ENCODE measurements at regions not wholly inside any gene's neighbourhood (a gene's known extent, or its start where the extent isn't known, plus 50 kb on each side); places are given as distances from the start of the nearest gene placed in this dataset.

DNA sequence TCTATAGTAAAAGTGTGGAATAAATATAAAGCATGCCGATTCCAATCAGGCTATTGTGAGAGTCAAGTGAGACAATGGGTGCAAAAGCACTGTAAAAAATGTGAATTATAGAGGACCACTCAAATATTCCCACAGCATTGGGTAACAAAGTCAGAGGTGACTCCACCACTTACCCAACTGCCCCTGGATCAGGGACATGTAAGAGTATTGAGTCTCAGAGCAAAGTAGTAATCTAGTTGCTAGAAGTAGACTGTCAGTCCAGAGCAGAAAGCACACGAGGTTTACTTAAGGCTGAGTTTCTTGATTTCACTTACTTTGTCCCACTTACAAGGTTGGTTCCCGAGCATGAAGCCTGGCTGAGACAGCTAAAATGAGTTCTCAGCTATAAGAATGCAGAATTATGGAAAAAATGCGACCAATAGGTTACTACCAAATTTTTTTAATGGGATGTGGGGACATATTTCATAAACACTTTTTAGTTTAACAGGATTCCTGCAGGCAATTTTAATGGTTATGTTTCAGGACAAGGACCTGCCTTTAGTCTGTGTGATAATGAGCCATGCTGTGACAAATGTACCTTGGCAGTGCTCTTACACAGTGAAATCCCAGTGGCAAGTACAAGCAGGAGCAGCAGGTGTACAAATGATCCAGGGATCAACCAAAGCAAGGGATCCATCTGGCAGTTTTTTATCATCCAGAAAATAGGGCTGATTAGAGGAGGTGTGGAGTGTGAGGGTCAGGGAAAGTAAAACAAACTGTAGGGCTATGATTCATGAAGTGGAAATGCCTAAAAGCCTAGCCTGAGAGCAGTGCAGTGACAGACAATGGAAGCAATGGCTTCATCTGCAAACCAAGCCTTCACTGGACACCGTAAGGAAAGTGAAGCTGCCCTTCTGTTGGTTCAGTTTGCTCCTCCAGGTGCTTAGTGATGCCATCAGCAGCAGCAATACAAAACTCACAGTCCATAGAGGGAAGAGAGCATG is 156.2 kb upstream of the SPAG17 start:
- no peak for DNase-seq (ENCODE audit: low spot score)

DNA sequence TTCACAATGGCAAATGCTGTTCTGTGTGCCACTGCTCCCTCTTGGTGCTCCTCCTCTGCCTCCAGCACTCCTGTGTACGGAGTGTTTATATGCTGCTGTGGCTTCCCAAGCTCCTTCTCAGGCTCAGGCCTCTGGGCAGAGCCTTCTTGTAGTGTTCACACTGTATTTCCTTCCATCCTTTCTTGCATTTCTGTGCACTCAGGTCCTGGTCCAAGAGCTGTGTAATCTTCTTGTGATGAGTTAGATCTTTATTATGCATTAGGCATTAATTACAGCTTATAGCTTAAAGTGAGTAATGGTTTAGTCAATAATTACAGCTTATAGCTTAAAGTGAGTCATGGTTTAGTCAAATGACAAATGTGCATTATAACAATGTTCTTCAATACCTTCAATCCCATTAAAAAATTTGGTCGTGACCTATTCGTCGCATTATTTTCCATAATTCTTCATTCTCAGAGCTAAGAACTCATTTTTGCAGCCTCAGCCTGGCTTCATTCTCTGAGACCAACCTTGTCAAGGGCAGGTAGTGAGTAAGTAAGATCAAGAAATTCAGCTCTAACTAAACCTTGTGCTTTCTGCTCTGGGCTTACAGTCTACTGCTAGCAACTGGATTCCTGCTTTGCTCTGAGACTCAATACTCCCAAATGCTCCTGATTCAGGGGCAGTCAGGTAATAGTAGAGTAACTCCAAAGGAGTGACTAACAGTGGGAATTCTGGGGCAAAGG is 154.5 kb upstream of the SPAG17 start:
- no peak for DNase-seq (ENCODE audit: low spot score)

DNA sequence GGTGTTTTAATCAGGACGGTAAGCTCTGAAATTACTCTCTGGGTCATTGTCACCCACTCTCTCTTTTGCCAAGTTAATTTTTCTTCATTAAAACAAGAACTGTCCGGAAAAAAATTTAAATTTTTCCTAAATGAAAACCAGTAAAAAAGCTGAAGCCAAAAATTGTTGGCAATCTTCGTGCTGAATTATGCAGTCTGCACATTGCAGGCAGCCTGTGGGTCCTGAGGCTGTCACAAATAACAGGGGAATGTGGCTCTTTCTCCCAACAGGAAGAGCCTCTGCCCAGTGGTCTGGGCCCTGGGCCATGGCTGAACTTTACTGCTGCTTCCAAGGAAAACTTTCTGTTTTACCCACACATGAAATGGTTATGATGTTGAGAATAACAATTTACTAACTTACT is 153.9 kb upstream of the SPAG17 start:
- no peak for DNase-seq (ENCODE audit: low spot score)

GRCh38 chr1:118337346-118337745 is 152.3 kb upstream of the SPAG17 start:
- DNase-seq (ENCODE audit: low spot score), result no peak

- peak; percentile 36 for DNase-seq (ENCODE audit: low spot score)
Observed at GRCh38 chr1:118335331-118335732, 150.3 kb upstream of the SPAG17 start.

DNA sequence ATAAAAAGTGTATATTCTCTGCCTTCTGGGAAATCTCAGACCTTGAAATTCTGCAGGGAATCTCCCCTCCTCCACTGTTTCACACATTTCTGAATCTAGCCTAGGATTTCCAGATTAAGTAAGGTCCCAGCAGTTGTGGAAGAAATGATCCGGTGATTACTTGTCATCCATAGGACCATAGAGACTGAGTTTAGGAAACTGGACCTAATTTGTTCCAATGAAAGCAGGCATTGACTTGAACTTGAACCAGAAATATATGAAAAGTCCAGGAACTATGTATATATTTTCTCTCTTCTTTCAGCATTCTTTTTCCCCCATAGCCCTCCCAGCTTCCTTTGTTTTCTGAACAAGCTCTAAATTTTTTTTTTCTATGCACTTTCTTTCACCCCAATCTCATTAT is 149.5 kb upstream of the SPAG17 start:
- no peak for DNase-seq (ENCODE audit: low spot score)

DNA sequence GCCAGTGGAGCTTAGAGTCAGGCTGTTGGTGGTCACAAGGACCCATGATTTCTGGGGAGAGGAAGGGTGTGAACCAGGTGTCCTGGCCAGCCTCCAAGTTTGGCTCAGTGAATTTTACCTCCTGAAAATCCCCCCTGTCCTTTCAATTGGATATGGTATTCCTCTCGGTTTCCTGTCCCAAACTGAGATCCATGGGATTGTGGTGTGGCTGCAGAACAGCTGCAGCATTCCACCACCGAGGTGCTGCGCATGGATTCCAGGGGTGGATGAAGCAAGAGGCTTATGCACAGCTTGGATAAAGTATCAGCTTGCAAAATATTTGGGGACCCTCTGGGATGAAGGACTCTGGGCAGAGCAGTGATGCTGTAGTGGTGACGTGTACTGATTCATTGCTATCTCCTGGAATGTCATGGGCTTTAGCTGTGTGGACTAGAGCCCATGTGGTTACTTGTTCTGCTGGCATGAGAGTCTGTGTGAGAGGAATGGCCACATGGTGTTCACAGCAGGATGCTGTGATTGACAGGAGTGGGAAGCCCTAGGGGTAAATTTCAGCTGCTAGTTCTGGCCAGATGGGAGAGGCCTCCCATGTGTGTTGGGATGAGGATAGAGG is 148.7 kb upstream of the SPAG17 start:
- no peak for DNase-seq (ENCODE audit: low spot score)

DNA sequence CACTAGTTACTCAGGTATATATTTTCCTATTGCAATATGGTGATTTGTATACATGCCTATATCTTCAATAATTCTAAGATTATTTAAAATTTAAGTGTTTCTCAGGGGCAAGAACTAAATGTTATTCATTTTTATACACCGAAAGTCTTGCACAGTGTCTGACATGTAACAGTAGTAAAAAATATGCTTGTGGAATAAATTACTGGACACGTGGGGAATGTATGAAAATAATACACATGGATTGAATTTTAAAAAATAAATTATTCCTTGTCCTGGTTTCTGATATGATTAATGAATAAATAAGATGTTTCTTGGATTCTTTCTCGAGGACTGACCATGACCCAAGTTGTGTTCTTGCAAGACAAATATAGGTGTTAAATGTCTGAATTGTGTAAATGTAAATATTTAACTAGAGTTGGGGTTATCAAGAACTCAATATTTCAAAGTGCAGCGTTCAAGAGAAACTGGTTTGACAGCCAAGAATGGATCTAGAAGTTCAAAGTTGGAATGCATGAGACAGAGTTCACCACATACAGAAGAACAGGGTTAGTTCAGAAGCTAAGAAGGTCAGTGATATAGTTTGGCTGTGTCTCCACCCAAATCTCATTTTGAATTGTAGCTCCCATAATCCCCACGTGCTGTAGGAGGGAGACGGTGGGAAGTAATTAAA is 142.1 kb upstream of the SPAG17 start:
- DNase-seq (ENCODE audit: low spot score), result no peak

DNA sequence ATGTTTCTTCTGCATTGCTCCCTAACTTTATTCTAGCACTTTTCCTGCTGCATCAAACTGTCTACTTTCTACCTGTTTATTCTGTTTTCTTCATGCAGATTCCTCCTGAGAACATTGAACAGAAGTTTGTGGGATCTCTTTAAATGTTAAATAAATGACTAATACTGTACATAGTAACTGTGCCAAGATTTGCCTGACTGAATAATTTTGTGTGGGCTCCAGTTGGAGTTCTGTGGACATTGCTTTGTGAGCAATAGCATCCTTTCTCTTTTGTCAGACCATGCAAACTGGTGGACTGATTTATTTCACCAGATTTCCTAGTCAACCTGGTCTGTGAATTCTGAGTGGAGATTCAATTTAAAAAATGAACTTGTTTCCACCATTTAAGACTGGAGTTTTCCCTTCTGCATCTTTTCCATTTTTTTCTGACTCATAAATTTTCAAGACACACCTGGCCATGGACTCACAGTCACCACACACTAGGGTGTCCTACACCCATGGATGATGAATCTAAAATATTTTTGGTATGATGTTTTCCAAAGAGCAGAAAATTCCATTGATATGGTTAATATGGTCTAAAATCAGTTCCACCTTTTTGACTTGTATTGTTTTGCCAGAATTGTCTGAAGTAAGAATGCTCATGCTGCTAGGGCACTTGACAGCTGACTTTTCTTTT is 140.7 kb upstream of the SPAG17 start:
- DNase-seq (ENCODE audit: low spot score), result no peak

DNA sequence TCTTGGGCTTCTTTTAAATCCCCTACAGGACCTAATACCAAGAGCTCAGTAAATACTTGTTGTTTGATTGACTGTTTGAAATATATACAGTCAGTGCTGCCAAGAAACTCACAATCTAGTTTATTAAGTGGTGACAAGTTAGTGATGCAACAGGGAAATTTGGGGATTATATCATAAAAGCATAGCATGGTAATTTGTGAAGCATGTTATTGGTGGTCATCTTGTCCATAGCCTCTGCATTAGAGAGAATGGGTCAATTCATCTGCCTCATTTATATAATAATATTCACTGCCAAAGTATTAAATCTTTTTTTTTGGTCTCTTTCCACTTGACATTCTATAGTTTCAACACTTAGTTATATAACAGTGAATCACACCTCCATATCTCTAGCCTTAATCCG is 138.2 kb upstream of the SPAG17 start:
- no peak for DNase-seq (ENCODE audit: low spot score)

GRCh38 chr1:118322331-118322730 is 137.3 kb upstream of the SPAG17 start:
- DNase-seq (ENCODE audit: low spot score), result no peak

DNA sequence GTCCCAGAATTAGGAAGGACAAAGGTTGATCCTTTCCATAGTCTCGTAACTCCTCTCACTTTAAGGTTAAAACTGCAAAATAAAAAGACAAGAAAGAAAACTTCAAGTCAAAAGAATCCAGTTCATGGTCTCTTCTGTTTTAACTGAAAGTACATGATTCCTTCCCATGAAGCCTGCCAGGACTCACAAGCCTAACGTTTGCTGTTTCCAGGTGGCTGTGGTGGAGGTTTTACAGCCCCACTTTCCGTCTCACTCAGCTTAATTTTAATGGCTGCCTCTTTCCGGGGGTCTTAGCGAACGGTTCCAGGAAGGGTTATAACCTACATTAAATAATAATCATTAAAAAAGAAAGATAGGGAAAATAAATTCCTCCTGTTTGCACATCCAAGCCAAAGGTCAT is 136.8 kb upstream of the SPAG17 start:
- no peak for DNase-seq (ENCODE audit: low spot score)

GRCh38 chr1:118317842-118318614 is 133.0 kb upstream of the SPAG17 start:
- no peak for DNase-seq (ENCODE audit: low spot score)

DNA sequence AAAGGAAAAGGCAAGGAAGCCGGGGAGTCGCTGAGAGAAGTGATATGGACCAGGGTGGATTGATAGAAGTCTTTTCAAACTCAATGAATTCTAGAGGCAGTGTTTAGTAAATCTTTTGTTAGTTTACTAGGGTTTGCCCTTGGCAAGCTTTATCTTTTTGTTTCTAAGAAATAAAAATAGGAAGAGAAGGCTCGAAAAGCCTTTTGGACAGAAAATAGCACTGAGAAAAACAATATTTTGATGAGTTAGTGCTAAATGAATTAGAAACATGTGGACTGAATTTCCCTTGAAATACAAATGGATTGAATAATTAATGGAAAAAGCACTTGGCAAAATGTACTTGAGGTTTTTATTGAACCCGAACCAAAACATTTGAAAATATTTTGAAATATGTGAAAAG is 121.8 kb upstream of the SPAG17 start:
- DNase-seq (ENCODE audit: low spot score), result no peak

- no peak for DNase-seq (ENCODE audit: low spot score)
Observed at GRCh38 chr1:118304722-118305359, 119.8 kb upstream of the SPAG17 start.

DNA sequence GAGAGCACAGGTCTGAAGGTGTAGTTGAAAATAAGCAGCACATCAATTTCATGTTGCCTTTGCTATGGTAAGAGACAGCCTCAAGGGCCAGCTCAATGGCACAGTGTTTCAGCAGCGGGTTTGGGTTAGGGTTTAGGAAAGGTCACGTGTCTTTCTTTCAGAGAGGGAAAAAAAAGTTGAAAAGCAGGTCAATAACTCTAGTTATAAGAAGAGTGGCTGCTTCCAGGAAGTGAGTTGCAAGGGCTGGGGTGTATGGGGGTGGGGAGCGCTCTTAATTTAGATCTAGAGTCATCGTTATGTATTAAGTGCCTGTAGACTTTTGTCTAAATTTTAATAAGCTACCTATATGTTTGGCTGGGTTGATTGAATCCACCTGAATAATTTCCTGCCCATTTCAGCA is 118.5 kb upstream of the SPAG17 start:
- no peak for DNase-seq (ENCODE audit: low spot score)

DNA sequence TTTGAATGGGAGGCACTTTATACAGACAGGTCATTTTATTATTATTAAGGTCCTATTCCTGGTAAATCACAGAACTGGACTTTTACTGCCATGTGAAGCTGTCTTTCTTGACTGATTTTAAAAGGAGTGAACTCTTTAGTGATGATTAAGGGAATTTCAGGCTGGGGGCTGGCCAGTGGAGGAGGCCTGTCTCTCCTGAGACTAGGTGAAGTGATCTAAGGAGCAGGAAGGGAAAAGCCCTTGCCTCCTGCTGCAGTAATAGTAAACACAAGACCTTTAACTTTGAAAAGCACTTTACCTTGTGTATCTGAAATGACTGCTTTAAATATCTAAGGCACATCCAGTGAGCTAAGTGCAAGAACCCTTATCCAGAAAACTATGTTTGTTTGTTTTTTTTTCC is 118.0 kb upstream of the SPAG17 start:
- DNase-seq (ENCODE audit: low spot score), result no peak

DNA sequence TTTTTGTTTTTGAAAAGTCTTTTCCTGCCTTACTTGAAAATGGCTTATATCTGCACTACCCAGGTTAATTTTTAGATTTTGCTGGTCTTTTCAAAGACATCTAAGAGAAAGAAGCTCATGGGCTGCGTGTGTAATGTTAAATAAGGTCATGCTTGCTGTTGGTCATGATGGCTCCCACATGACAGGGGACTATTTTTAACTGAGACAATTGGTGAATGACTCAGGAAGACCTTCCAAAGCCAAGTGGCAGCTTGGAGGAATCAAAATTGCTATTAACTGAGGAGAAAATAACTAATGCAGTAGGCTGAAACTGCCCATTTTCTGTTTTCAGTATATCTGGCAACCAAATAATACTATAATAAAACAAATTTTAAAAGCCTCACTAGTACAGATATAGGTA is 117.1 kb upstream of the SPAG17 start:
- DNase-seq (ENCODE audit: low spot score), result no peak

- DNase-seq (ENCODE audit: low spot score), result no peak
Observed at GRCh38 chr1:118300808-118301207, 115.8 kb upstream of the SPAG17 start.

DNA sequence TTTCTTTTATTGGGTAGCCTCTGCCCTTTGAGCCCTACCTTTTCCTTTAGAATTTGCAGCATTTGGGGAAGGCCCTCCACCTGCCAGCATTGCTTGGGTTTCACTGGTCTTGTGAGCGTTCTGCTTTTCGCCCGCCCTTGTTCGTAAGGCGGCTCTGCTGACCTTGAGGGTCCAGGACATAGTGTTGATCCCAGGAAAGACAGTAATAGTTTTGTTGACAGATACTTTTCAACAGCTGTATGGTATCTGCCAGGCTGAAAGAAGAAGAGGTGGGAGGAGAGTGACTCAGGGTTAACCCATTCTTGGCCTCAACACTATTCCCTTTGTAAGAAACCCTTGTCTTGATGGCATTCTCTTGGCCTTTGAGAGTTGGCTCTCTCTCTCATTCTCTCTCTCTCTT is 113.4 kb upstream of the SPAG17 start:
- DNase-seq (ENCODE audit: low spot score), result no peak

Measured in germinal center (tissue), 1 donor.